Neural progenitor cell (in vitro differentiated cells): ENCODE measurements at regions not wholly inside any gene's neighbourhood (a gene's known extent, or its start where the extent isn't known, plus 50 kb on each side); places are given as distances from the start of the nearest gene placed in this dataset.

Experiments
- EZH2 ChIP-seq: fragments of 200-600 bp; sonication (generic); IDR thresholded peaks from 2 replicates; pipeline ENCODE4 v1.6.1; 2017; ENCODE audit warnings: antibody characterized with exemption, mild to moderate bottlenecking, moderate library complexity
- EZH2phosphoT487 ChIP-seq: fragments of 200-600 bp; sonication (generic); IDR thresholded peaks from 2 replicates; pipeline ENCODE4 v1.6.1; 2017; ENCODE audit warnings: antibody characterized with exemption
- TF ChIP-seq, protein P1 (sequence below): fragments of 200-600 bp; sonication (generic); IDR thresholded peaks from 2 replicates; pipeline ENCODE4 v1.5.1; 2017; ENCODE audit warnings: antibody characterized with exemption, mild to moderate bottlenecking

DNA sequence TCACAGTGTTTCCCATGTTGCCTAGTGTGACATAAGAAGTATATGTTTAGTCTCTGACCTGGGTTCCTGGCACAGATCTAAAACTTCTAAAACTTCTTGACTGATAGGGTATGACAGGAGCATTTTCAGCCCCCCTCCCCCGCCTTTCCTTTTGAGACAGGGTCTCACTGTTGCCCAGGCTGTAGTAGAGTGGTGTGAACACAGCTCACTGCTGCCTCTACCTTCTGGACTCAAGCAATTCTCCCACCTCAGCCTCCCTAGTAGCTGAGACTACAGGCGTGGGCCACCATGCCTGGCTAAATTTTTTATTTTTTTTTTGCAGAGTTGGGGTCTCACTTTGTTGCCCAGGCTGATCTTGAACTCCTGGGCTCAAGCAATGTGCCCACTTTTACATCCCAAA lies 421.1 kb upstream of the RGS6 start:
- TF ChIP-seq, protein P1, sequence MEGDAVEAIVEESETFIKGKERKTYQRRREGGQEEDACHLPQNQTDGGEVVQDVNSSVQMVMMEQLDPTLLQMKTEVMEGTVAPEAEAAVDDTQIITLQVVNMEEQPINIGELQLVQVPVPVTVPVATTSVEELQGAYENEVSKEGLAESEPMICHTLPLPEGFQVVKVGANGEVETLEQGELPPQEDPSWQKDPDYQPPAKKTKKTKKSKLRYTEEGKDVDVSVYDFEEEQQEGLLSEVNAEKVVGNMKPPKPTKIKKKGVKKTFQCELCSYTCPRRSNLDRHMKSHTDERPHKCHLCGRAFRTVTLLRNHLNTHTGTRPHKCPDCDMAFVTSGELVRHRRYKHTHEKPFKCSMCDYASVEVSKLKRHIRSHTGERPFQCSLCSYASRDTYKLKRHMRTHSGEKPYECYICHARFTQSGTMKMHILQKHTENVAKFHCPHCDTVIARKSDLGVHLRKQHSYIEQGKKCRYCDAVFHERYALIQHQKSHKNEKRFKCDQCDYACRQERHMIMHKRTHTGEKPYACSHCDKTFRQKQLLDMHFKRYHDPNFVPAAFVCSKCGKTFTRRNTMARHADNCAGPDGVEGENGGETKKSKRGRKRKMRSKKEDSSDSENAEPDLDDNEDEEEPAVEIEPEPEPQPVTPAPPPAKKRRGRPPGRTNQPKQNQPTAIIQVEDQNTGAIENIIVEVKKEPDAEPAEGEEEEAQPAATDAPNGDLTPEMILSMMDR: no peak
- TF ChIP-seq EZH2phosphoT487 (no peak), EZH2 (no peak)
